B cell (primary cell): ENCODE measurements at regions not wholly inside any gene's neighbourhood (a gene's known extent, or its start where the extent isn't known, plus 50 kb on each side); places are given as distances from the start of the nearest gene placed in this dataset.
"Not testable (repeated sequence)": the region's sequence is repeated elsewhere in the genome, so short reads cannot be mapped to it uniquely, and the experiment has no call there.

Source experiments
- ATAC-seq: fragments of 200-7000 bp; cut with Tn5 transposase; one replicate; pipeline ENCODE4 v1.10.0; 2021; ENCODE audit warnings: low read depth, mild to moderate bottlenecking, moderate number of reproducible peaks, moderate library complexity
- CTCF ChIA-PET: fragments of 350-600 bp; sonication (Branson Sonifier 250); formaldehyde crosslinking; loops from one replicate; lab custom pipeline; 2021; ENCODE audit warnings: antibody characterized with exemption, inconsistent platforms; lab: Charles Lee
- POLR2A ChIA-PET: fragments of 350-600 bp; sonication (Branson Sonifier 250); formaldehyde crosslinking; loops from one replicate; lab custom pipeline; 2021; ENCODE audit warnings: antibody characterized with exemption; lab: Charles Lee
- DNase-seq: peaks from one replicate; pipeline ENCODE4 v3.0.0; 2013
- H2AFZ ChIP-seq: 2 replicates; pipeline ENCODE4 v1.6.1; 2012; ENCODE audit warnings: mild to moderate bottlenecking, low read depth, low read length; ENCODE audit not compliant: insufficient read depth, poor library complexity, severe bottlenecking
- H3K27ac ChIP-seq, 2 donors: 1 replicate in 1 of 2; 2 replicates in 1 of 2; pipeline ENCODE4 v1.5.1; 2012 to 2013; ENCODE audit warnings: low read length in 2 of 2, mild to moderate bottlenecking in 2 of 2, moderate library complexity in 1 of 2
- H3K27me3 ChIP-seq, 4 experiments: fragments of 200-600 bp in 1 of 4; sonication (generic) in 1 of 4; replicated peaks in 1 of 4; 1 replicate in 2 of 4; 2 replicates in 2 of 4; pipeline versions ENCODE4 v1.6.1 to v1.7.0; 2013 to 2016; ENCODE audit warnings: low read length in 3 of 4, mild to moderate bottlenecking in 2 of 4, mixed read lengths in 1 of 4, moderate library complexity in 1 of 4; ENCODE audit not compliant: insufficient read depth in 4 of 4, control insufficient read depth in 3 of 4; ENCODE audit errors: control extremely low read depth in 1 of 4
- H3K36me3 ChIP-seq, 2 experiments: replicated peaks in 1 of 2; 1 replicate in 1 of 2; 2 replicates in 1 of 2; pipeline versions ENCODE4 v1.6.1 to v1.7.1; 2013; ENCODE audit warnings: low read length in 1 of 2; ENCODE audit not compliant: insufficient read depth in 2 of 2, control insufficient read depth in 1 of 2; ENCODE audit errors: control extremely low read depth in 1 of 2, extremely low read depth in 1 of 2
- H3K4me1 ChIP-seq, 2 donors: fragments of 200-600 bp in 1 of 2; sonication (generic) in 1 of 2; 1 replicate in 1 of 2; 2 replicates in 1 of 2; pipeline versions ENCODE4 v1.5.1 to v1.6.1; 2013 to 2017; ENCODE audit warnings: low read length in 2 of 2; ENCODE audit not compliant: control insufficient read depth in 2 of 2, insufficient read depth in 2 of 2
- H3K4me2 ChIP-seq: replicated peaks from 2 replicates; pipeline ENCODE3; 2012; ENCODE audit warnings: mild to moderate bottlenecking, low read depth, low read length; ENCODE audit not compliant: poor library complexity, severe bottlenecking
- H3K4me3 ChIP-seq, 5 experiments: fragments of 200-600 bp in 1 of 5; sonication (generic) in 1 of 5; 1 replicate in 3 of 5; 2 replicates in 2 of 5; pipeline versions ENCODE4 v1.5.1 to v1.7.0; 2011 to 2016; ENCODE audit warnings: low read length in 4 of 5, mild to moderate bottlenecking in 4 of 5, low read depth in 2 of 5, control low read depth in 1 of 5, moderate library complexity in 1 of 5; ENCODE audit not compliant: insufficient read depth in 1 of 5; ENCODE audit errors: control extremely low read depth in 1 of 5, extremely low read depth in 1 of 5
- H3K79me2 ChIP-seq: fragments of 200-600 bp; sonication (generic); one replicate; pipeline ENCODE4 v1.6.0; 2016; ENCODE audit warnings: low read length; ENCODE audit not compliant: control insufficient read depth, insufficient read depth
- H3K9ac ChIP-seq: fragments of 200-600 bp; sonication (generic); 2 replicates; pipeline ENCODE4 v1.6.1; 2017; ENCODE audit warnings: mild to moderate bottlenecking, low read length, moderate library complexity
- H3K9me3 ChIP-seq, 3 donors: one replicate each; pipeline versions ENCODE4 v1.6.1 to v1.7.1; 2013; ENCODE audit warnings: low read length in 2 of 3; ENCODE audit not compliant: control insufficient read depth in 2 of 3, insufficient read depth in 1 of 3; ENCODE audit errors: control extremely low read depth in 1 of 3
- H4K20me1 ChIP-seq: 2 replicates; pipeline ENCODE4 v1.6.0; 2012; ENCODE audit warnings: mild to moderate bottlenecking, low read length; ENCODE audit not compliant: insufficient read depth, control insufficient read depth, poor library complexity, severe bottlenecking
- H3K27ac Mint-ChIP-seq: one replicate; pipeline ENCODE4 v1.8.0; 2021; ENCODE audit warnings: mixed read lengths
- H3K27me3 Mint-ChIP-seq: one replicate; pipeline ENCODE4 v1.8.0; 2021; ENCODE audit warnings: mixed read lengths
- H3K4me1 Mint-ChIP-seq: one replicate; pipeline ENCODE4 v1.8.0; 2021; ENCODE audit warnings: mixed read lengths
- H3K4me3 Mint-ChIP-seq: one replicate; pipeline ENCODE4 v1.8.0; 2021; ENCODE audit warnings: mixed read lengths
- H3K9me3 Mint-ChIP-seq: one replicate; pipeline ENCODE4 v1.8.0; 2022; ENCODE audit warnings: mixed read lengths; ENCODE audit not compliant: insufficient read depth
- WGBS: methylation state at CpG from one replicate; pipeline ENCODE4 v1.1.5; 2013; ENCODE audit warnings: missing lambda C conversion rate; ENCODE audit not compliant: insufficient coverage; 5-methylcytosine and 5-hydroxymethylcytosine counted together
- intact Hi-C: fragments of 100-400 bp; cut with micrococcal nuclease; formaldehyde crosslinking; loops from one replicate; pipeline ENCODE4 v1.10.0; 2022

- H3K9me3 ChIP-seq, H3K27ac Mint-ChIP-seq, H3K4me3 ChIP-seq, H3K4me1 ChIP-seq, H4K20me1 ChIP-seq, H3K36me3 ChIP-seq, H3K9me3 Mint-ChIP-seq, H3K9ac ChIP-seq, DNase-seq, H3K4me1 Mint-ChIP-seq, H3K27ac ChIP-seq, H3K4me2 ChIP-seq, H3K4me3 Mint-ChIP-seq, ATAC-seq, H3K27me3 Mint-ChIP-seq, intact Hi-C loops, H3K27me3 ChIP-seq, H2AFZ ChIP-seq, H3K79me2 ChIP-seq: not testable (repeated sequence)
- ChIA-PET POLR2A (interaction anchor here (0.5 kb wide), 1 partner anchor 9 kb away, joined by 5 read pairs; no protein-coding TSS in a partner anchor), CTCF (interaction anchor here (1.1 kb wide), 1 partner anchor 16 kb away, joined by 3 read pairs; no protein-coding TSS in a partner anchor)
Observed at GRCh38 chr2:37757456-37757855, 86.0 kb upstream of the CDC42EP3 start.

DNA sequence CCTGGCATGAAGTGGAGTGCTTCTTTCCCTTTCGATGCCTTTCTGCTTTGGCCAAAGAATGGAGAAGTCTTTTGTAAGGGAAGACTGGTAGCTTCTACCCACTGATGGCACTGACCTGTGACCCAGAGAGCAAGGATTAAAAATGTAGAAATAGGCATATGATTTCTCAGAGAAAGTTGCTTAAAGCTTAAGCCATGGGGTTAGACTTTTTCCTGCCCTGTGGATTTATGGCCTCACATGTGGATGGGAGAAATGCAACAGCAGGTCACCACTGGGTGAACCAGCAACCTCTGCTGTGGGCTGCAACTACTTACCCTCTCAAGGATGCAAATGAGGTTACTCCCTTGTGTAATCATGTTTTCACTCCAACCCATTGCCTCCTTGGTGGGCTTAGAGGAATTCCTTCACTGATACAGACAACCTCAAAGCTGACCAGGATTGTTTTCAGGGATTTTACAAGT lies 86.7 kb upstream of the CDC42EP3 start:
- H3K9me3 Mint-ChIP-seq, H3K27ac Mint-ChIP-seq, H3K4me3 ChIP-seq, intact Hi-C loops, H3K9me3 ChIP-seq, H3K79me2 ChIP-seq, H3K4me2 ChIP-seq, H2AFZ ChIP-seq, H3K36me3 ChIP-seq, H3K27me3 ChIP-seq, H3K4me1 Mint-ChIP-seq, H3K9ac ChIP-seq, H3K27me3 Mint-ChIP-seq, ATAC-seq, H3K4me3 Mint-ChIP-seq, H4K20me1 ChIP-seq, H3K27ac ChIP-seq, DNase-seq, H3K4me1 ChIP-seq: not testable (repeated sequence)
- ChIA-PET CTCF (interaction anchor here (1.1 kb wide), 1 partner anchor 15 kb away, joined by 3 read pairs; no protein-coding TSS in a partner anchor), POLR2A (interaction anchor here (0.5 kb wide), 1 partner anchor 9 kb away, joined by 5 read pairs; no protein-coding TSS in a partner anchor)
- 100% methylated on average over 1 of the region's 1 CpG for WGBS

GRCh38 chr2:37759989-37760388 lies 88.5 kb upstream of the CDC42EP3 start:
- H3K27ac ChIP-seq, H3K9me3 ChIP-seq, ATAC-seq, H3K9me3 Mint-ChIP-seq, H3K4me1 ChIP-seq, H3K79me2 ChIP-seq, H3K9ac ChIP-seq, H2AFZ ChIP-seq, H3K27me3 Mint-ChIP-seq, H3K27ac Mint-ChIP-seq, H3K4me3 ChIP-seq, H3K4me3 Mint-ChIP-seq, H4K20me1 ChIP-seq, H3K27me3 ChIP-seq, CTCF ChIA-PET, intact Hi-C loops, POLR2A ChIA-PET, H3K4me1 Mint-ChIP-seq, DNase-seq, H3K4me2 ChIP-seq, H3K36me3 ChIP-seq: not testable (repeated sequence)
- WGBS: no CpG with 5 or more reads among the region's 1 CpG
